A673 (cell line): ENCODE measurements at regions not wholly inside any gene's neighbourhood (a gene's known extent, or its start where the extent isn't known, plus 50 kb on each side); places are given as distances from the start of the nearest gene placed in this dataset.

Source experiments
- EZH2 ChIP-seq: fragments of 200-600 bp; sonication (generic); IDR thresholded peaks from 2 replicates; pipeline ENCODE4 v1.6.1; 2017; ENCODE audit warnings: borderline replicate concordance, low read depth, mild to moderate bottlenecking, mixed read lengths, antibody characterized with exemption, low read length; ENCODE audit not compliant: poor library complexity, severe bottlenecking
- TF ChIP-seq, protein P1 (sequence below): fragments of 300-800, 200-600 bp; sonication (generic); conservative IDR thresholded peaks from 2 replicates; pipeline ENCODE4 v1.5.1; 2017; ENCODE audit warnings: low read depth, mild to moderate bottlenecking, antibody characterized with exemption, low read length, moderate library complexity, mixed read lengths

DNA sequence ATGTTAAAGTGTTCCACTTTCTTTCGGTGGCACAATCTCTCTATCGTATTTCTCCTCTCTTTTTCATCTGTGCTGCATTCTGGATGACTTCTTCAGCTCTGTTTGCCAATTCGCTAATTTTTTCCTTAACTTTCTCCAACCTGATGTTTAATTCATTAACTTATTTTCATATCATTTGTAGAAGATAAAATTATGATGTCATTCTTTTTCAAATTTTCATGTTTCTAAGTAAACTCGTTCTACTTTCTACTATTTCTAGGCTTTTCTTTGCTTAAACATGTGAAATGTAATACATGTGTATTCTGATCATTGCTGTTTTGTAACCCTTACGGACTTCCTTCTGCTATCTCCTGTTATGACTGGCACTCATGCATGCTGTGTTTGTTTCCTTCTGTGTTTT lies 648.4 kb downstream of the QKI start:
- TF ChIP-seq, protein P1, sequence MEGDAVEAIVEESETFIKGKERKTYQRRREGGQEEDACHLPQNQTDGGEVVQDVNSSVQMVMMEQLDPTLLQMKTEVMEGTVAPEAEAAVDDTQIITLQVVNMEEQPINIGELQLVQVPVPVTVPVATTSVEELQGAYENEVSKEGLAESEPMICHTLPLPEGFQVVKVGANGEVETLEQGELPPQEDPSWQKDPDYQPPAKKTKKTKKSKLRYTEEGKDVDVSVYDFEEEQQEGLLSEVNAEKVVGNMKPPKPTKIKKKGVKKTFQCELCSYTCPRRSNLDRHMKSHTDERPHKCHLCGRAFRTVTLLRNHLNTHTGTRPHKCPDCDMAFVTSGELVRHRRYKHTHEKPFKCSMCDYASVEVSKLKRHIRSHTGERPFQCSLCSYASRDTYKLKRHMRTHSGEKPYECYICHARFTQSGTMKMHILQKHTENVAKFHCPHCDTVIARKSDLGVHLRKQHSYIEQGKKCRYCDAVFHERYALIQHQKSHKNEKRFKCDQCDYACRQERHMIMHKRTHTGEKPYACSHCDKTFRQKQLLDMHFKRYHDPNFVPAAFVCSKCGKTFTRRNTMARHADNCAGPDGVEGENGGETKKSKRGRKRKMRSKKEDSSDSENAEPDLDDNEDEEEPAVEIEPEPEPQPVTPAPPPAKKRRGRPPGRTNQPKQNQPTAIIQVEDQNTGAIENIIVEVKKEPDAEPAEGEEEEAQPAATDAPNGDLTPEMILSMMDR: no peak
- no peak for TF ChIP-seq EZH2
